Gastrocnemius medialis (tissue), 4 donors: ENCODE measurements at regions not wholly inside any gene's neighbourhood (a gene's known extent, or its start where the extent isn't known, plus 50 kb on each side); places are given as distances from the start of the nearest gene placed in this dataset.

Source experiments
- ATAC-seq, 2 donors: fragments of 150-250 bp; one replicate each; pipeline ENCODE4 v1.9.1; 2016
- DNase-seq, 2 donors: peaks; one replicate each; pipeline ENCODE4 v3.0.0-alpha.2; 2019
- H3K27ac ChIP-seq, 4 donors: fragments of 200-600 bp; sonication (generic); 1 replicate in 1 of 4; 2 replicates in 3 of 4; pipeline ENCODE4 v1.5.1; 2016 to 2018; ENCODE audit warnings: mild to moderate bottlenecking in 2 of 4, moderate library complexity in 1 of 4
- H3K27me3 ChIP-seq, 3 donors: fragments of 200-600 bp; sonication (generic) in 2 of 3; 1 replicate in 1 of 3; 2 replicates in 2 of 3; pipeline versions ENCODE4 v1.5.1 to v1.6.0; 2016 to 2019; ENCODE audit warnings: mild to moderate bottlenecking in 1 of 3, moderate library complexity in 1 of 3
- H3K36me3 ChIP-seq, 2 donors: fragments of 200-600 bp; sonication (generic) in 1 of 2; one replicate each; pipeline ENCODE4 v1.5.1; 2017 to 2018
- H3K4me1 ChIP-seq, 2 donors: fragments of 200-600 bp; sonication (generic) in 1 of 2; one replicate each; pipeline ENCODE4 v1.5.1; 2016 to 2017; ENCODE audit warnings: mild to moderate bottlenecking in 2 of 2
- H3K4me3 ChIP-seq, 4 donors: fragments of 200-600 bp; sonication (generic) in 3 of 4; 1 replicate in 1 of 4; 2 replicates in 3 of 4; pipeline ENCODE4 v1.5.1; 2016 to 2019; ENCODE audit warnings: mild to moderate bottlenecking in 2 of 4
- H3K9me3 ChIP-seq, 3 donors: fragments of 200-600 bp; sonication (generic) in 2 of 3; 1 replicate in 1 of 3; 2 replicates in 2 of 3; pipeline ENCODE4 v1.5.1; 2016 to 2019
- POLR2A ChIP-seq, 2 donors: fragments of 450-650 bp; IDR thresholded peaks; one replicate each; pipeline ENCODE4 v1.6.1; 2017; ENCODE audit warnings: antibody characterized with exemption in 2 of 2, mild to moderate bottlenecking in 2 of 2, moderate library complexity in 2 of 2
- in situ Hi-C, 4 donors: fragments of 200-750 bp; cut with MboI; loops; one replicate each; pipeline versions ENCODE4 v1.15.0 to v1.8.0; 2017; ENCODE audit warnings: low sequenced_read_pairs in 4 of 4
- intact Hi-C: fragments of 100-400 bp; cut with DNase I; formaldehyde crosslinking; loops from one replicate; pipeline ENCODE4 v1.15.1; 2023; ENCODE audit warnings: low total_unique reads
- TF ChIP-seq, protein P1 (sequence below), 5 experiments: fragments of 450-650 bp in 3 of 5; fragments of 200-600 bp in 2 of 5; sonication (generic) in 2 of 5; IDR thresholded peaks in 4 of 5; conservative IDR thresholded peaks in 1 of 5; 1 replicate in 4 of 5; 2 replicates in 1 of 5; pipeline ENCODE4 v1.5.1; 2016 to 2019; ENCODE audit warnings: antibody characterized with exemption in 5 of 5, mild to moderate bottlenecking in 3 of 5, moderate library complexity in 3 of 5

DNA sequence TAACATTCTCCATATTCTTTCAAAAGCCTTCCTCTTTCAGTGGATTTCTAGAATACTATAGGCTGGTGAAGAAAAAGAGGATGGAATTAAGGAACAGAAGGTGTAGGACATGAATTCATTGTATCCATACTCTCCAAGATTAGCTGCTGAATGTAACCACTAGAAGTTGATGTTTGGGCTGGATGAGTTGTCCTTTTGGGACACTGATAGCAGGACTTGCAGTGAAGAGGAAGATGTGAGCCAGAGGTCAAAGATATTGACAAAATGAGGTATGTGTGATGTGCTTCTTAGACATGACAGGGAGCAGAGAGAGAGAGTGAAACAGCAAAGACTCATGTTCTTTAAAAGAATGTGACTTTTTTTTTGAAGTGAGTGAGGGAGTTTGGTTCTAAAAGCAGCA is 134.3 kb upstream of the MAN1A1 start:
- no peak overlapping the region for H3K4me3 ChIP-seq
- H3K36me3 ChIP-seq: no peaks in the 10 kb centered on the region
- in situ Hi-C loops: no loop called here
- H3K27me3 ChIP-seq: no peaks in the 10 kb centered on the region
- no peaks in the 10 kb centered on the region for H3K4me1 ChIP-seq
- no peak for TF ChIP-seq POLR2A (IDR thresholded peaks at IDR 0.05)
- TF ChIP-seq, protein P1, sequence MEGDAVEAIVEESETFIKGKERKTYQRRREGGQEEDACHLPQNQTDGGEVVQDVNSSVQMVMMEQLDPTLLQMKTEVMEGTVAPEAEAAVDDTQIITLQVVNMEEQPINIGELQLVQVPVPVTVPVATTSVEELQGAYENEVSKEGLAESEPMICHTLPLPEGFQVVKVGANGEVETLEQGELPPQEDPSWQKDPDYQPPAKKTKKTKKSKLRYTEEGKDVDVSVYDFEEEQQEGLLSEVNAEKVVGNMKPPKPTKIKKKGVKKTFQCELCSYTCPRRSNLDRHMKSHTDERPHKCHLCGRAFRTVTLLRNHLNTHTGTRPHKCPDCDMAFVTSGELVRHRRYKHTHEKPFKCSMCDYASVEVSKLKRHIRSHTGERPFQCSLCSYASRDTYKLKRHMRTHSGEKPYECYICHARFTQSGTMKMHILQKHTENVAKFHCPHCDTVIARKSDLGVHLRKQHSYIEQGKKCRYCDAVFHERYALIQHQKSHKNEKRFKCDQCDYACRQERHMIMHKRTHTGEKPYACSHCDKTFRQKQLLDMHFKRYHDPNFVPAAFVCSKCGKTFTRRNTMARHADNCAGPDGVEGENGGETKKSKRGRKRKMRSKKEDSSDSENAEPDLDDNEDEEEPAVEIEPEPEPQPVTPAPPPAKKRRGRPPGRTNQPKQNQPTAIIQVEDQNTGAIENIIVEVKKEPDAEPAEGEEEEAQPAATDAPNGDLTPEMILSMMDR (IDR thresholded peaks at IDR 0.05 in 4 of 5, conservative IDR thresholded peaks at IDR 0.05 in 1 of 5): no peak
- intact Hi-C loops: no loop called here
- H3K9me3 ChIP-seq: no peaks in the 10 kb centered on the region
- DNase-seq: no peak
- no peak for ATAC-seq
- H3K27ac ChIP-seq: no peak overlapping the region

DNA sequence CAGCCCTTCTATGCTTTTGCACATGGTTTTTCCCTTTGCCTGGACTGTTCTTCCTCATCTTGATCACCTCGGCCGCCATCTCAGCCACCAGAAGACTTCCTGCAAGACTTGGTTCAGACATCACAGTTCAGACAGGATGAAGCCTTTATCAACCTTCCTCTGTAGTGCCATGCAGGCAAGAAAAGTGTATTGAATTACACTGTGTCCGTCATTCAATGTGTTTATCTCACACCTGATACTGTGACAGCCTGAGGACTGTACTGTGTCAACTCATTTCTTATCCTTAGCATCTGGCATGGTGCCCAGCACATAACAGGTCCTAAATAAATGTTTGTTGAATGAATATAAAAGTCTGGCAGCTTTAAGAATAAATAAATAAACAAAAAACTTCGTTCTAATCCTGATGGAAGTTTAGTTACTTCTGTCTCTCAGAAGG is 133.3 kb upstream of the MAN1A1 start:
- H3K36me3 ChIP-seq: no peaks in the 10 kb centered on the region
- no peak for TF ChIP-seq POLR2A (IDR thresholded peaks at IDR 0.05)
- TF ChIP-seq, protein P1 (IDR thresholded peaks at IDR 0.05 in 4 of 5, conservative IDR thresholded peaks at IDR 0.05 in 1 of 5): no peak
- H3K4me1 ChIP-seq: no peaks in the 10 kb centered on the region
- in situ Hi-C loops: no loop called here
- intact Hi-C loops: no loop called here
- no peak overlapping the region for H3K27ac ChIP-seq
- ATAC-seq (no peak), DNase-seq (no peak)
- no peaks in the 10 kb centered on the region for H3K9me3 ChIP-seq
- H3K27me3 ChIP-seq: no peaks in the 10 kb centered on the region
- no peak overlapping the region for H3K4me3 ChIP-seq

DNA sequence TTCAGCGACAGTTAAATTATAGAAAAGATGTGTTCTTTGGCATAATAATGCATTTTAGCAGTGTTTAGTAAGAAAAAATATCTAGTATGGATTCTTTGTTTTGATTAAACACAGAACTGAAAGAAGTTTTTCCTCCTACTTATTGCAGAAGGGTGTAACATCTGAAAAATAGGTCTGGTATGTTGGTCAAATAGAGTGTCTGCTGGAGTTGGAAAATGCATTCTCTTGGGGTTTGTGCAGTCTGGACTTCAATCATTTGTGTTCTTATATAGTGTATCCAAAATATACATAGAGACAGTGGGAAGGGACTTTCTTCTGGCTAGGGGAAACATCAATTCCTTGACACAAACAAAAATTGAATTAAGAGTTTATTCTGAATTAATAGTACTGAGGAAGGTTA is 132.4 kb upstream of the MAN1A1 start:
- ATAC-seq (no peak), DNase-seq (no peak)
- H3K36me3 ChIP-seq: no peaks in the 10 kb centered on the region
- no peak overlapping the region for H3K4me3 ChIP-seq
- no peaks in the 10 kb centered on the region for H3K27me3 ChIP-seq
- H3K4me1 ChIP-seq: no peaks in the 10 kb centered on the region
- no peaks in the 10 kb centered on the region for H3K9me3 ChIP-seq
- intact Hi-C loops (no loop called here), in situ Hi-C loops (no loop called here)
- no peak overlapping the region for H3K27ac ChIP-seq
- TF ChIP-seq, protein P1 (IDR thresholded peaks at IDR 0.05 in 4 of 5, conservative IDR thresholded peaks at IDR 0.05 in 1 of 5): no peak
- no peak for TF ChIP-seq POLR2A (IDR thresholded peaks at IDR 0.05)

DNA sequence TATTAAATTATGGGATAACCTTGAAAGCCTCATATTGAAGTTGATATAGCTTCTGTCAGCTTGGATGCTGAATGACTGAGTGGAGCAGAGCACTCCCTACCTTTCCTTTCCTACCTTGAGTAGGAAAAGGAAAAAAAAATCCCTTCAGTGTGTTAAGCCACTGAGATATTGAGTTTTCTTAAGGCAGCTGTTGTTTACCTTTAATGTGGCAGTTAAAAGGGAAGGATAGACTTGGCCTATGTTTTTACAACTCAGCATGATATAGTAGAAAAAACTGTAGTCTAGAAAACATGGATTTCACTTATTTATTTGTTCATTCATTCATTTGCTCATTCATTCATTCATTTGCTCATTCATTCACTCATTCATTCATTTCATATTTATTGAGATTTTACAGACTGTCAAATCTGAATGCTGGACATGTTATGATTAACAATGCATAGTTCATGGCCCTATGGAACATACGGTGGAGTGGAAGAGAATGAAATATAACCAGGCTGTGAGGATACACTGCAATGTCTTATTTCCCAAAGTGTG is 131.5 kb upstream of the MAN1A1 start:
- Histone ChIP-seq H3K27ac (no peak overlapping the region), H3K4me3 (no peak overlapping the region), H3K4me1 (no peaks in the 10 kb centered on the region), H3K27me3 (no peaks in the 10 kb centered on the region), H3K9me3 (no peaks in the 10 kb centered on the region), H3K36me3 (no peaks in the 10 kb centered on the region)
- TF ChIP-seq, protein P1 (IDR thresholded peaks at IDR 0.05 in 4 of 5, conservative IDR thresholded peaks at IDR 0.05 in 1 of 5): no peak
- no peak for TF ChIP-seq POLR2A (IDR thresholded peaks at IDR 0.05)
- ATAC-seq (no peak), DNase-seq (no peak)
- in situ Hi-C loops (no loop called here), intact Hi-C loops (no loop called here)
